Testis (tissue), 2 donors: ENCODE measurements at regions not wholly inside any gene's neighbourhood (a gene's known extent, or its start where the extent isn't known, plus 50 kb on each side); places are given as distances from the start of the nearest gene placed in this dataset.

ENCODE experiments used
- DNase-seq: peaks from one replicate; pipeline ENCODE4 v3.0.0-alpha.2; 2019
- H3K27ac ChIP-seq, 2 donors: fragments of 200-600 bp; sonication (generic); one replicate each; pipeline ENCODE4 v1.5.1; 2019
- H3K27me3 ChIP-seq: fragments of 200-600 bp; sonication (generic); one replicate; pipeline ENCODE4 v1.5.1; 2019
- H3K36me3 ChIP-seq: fragments of 200-600 bp; sonication (generic); one replicate; pipeline ENCODE4 v1.5.1; 2017; ENCODE audit warnings: low read depth; ENCODE audit errors: missing control alignments
- H3K4me1 ChIP-seq: fragments of 200-600 bp; sonication (generic); one replicate; pipeline ENCODE4 v1.5.1; 2019
- H3K4me3 ChIP-seq, 2 donors: fragments of 200-600 bp; sonication (generic); one replicate each; pipeline ENCODE4 v1.5.1; 2017 to 2019
- H3K9me3 ChIP-seq: fragments of 200-600 bp; sonication (generic); one replicate; pipeline ENCODE4 v1.5.1; 2017
- POLR2A ChIP-seq: fragments of 450-650 bp; IDR thresholded peaks from one replicate; pipeline ENCODE4 v1.6.1; 2017; ENCODE audit warnings: antibody characterized with exemption, mild to moderate bottlenecking, moderate library complexity
- WGBS, 2 donors: methylation state at CpG; one replicate each; pipeline ENCODE4 v1.1.5; 2018; 5-methylcytosine and 5-hydroxymethylcytosine counted together
- intact Hi-C: fragments of 100-400 bp; cut with DNase I; formaldehyde crosslinking; loops from one replicate; pipeline ENCODE4 v1.15.1; 2023; ENCODE audit warnings: low total_unique reads
- TF ChIP-seq, protein P1 (sequence below), 3 experiments: fragments of 450-650 bp in 2 of 3; fragments of 200-600 bp in 1 of 3; sonication (generic) in 1 of 3; IDR thresholded peaks; one replicate each; pipeline ENCODE4 v1.5.1; 2016 to 2019; ENCODE audit warnings: antibody characterized with exemption in 3 of 3, mild to moderate bottlenecking in 2 of 3, moderate library complexity in 1 of 3

DNA sequence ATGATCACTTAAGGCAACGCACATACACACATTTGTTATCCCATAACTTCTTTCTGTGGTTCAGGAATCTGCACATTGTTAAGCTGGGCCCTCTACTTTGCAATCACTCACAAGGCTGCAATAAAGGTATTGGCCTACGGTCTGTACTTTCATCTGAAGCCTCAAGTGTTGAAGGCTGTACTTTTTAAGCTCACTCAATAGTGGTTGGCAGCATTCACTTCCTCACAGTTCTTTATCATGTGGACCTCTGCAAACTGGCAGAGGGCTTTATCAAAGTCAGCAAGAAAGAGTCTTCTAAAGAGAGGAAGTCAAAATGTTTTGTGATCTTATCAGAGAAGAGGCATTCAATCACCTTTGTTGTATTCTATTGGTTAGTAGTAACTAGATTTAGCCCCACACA lies 301.4 kb upstream of the EPHA5 start:
- no peak overlapping the region for H3K27ac ChIP-seq
- H3K27me3 ChIP-seq = no peaks in the 10 kb centered on the region
- H3K36me3 ChIP-seq = no peaks in the 10 kb centered on the region
- H3K9me3 ChIP-seq = no peaks in the 10 kb centered on the region
- no peaks in the 10 kb centered on the region for H3K4me1 ChIP-seq
- H3K4me3 ChIP-seq = no peak overlapping the region
- TF ChIP-seq POLR2A = no peak
- TF ChIP-seq, protein P1, sequence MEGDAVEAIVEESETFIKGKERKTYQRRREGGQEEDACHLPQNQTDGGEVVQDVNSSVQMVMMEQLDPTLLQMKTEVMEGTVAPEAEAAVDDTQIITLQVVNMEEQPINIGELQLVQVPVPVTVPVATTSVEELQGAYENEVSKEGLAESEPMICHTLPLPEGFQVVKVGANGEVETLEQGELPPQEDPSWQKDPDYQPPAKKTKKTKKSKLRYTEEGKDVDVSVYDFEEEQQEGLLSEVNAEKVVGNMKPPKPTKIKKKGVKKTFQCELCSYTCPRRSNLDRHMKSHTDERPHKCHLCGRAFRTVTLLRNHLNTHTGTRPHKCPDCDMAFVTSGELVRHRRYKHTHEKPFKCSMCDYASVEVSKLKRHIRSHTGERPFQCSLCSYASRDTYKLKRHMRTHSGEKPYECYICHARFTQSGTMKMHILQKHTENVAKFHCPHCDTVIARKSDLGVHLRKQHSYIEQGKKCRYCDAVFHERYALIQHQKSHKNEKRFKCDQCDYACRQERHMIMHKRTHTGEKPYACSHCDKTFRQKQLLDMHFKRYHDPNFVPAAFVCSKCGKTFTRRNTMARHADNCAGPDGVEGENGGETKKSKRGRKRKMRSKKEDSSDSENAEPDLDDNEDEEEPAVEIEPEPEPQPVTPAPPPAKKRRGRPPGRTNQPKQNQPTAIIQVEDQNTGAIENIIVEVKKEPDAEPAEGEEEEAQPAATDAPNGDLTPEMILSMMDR (IDR thresholded peaks at IDR 0.05) = no peak
- DNase-seq = no peak
- intact Hi-C loops = no loop called here
- 75 to 81% methylated on average over 2 of the region's 2 CpGs for WGBS, 2 donors

DNA sequence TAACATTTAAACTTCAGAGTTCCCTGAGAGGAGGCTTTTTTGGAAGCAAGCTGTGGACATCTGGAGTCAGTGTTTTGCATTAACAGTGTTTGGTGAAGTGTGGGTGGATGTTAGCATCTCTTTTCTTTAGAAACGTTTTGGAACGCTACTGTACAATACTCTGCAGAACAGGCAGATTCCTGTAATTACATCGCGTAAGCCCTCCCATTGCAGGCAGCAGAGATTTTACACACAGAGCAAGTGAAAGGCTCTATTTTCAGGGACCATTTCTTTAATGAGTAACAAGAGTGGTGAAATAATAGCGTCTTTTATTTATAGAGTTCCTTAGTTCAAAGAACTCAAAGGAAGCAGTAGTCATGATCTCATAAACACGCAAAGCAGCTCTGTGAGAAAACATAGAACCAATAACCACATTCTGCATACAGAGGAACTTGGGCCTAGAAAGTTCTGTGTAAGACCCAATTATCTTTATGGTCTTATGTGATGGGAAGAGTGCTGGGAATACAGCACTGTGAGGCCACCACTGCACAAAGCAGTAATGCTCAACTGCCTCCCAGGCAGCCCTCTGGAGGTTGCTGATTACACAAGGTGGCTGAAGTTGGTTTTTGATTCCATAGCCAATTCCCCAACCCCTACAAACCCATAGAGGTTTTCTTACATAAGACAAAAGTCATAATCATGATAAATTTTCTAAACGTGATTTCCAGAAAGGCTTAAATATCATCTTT lies 298.7 kb upstream of the EPHA5 start:
- DNase-seq = no peak
- H3K4me1 ChIP-seq = no peaks in the 10 kb centered on the region
- no peak overlapping the region for H3K4me3 ChIP-seq
- H3K36me3 ChIP-seq = no peaks in the 10 kb centered on the region
- no peaks in the 10 kb centered on the region for H3K27me3 ChIP-seq
- no peak overlapping the region for H3K27ac ChIP-seq
- no peaks in the 10 kb centered on the region for H3K9me3 ChIP-seq
- intact Hi-C loops = no loop called here
- WGBS, 2 donors = 46 to 48% methylated on average over 7 of the region's 7 CpGs
- TF ChIP-seq, protein P1 (IDR thresholded peaks at IDR 0.05) = no peak
- no peak for TF ChIP-seq POLR2A

DNA sequence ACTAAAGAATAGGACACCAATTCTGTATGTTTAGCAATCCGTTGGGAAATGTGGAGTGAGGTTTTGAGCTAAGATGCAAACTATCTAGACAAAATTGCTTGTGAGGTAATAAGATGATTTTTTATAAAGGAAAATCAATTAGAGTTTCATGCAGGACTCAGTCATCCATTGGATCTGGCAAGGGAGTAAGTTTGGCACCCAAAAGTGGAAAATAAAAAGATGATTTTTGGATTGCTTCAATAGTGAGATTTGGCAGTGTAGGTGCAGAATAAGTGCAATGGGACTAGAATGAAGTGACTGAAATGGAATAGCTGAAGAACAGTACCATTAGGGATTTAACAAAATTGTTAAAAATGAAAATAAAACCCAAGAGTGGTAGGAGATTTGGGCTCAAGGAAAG lies 290.5 kb upstream of the EPHA5 start:
- DNase-seq = no peak
- Histone ChIP-seq H3K27me3 (no peaks in the 10 kb centered on the region), H3K4me1 (no peaks in the 10 kb centered on the region), H3K36me3 (no peaks in the 10 kb centered on the region), H3K9me3 (no peaks in the 10 kb centered on the region), H3K4me3 (no peak overlapping the region), H3K27ac (no peak overlapping the region)
- no peak for TF ChIP-seq POLR2A
- TF ChIP-seq, protein P1 (IDR thresholded peaks at IDR 0.05) = no peak
- intact Hi-C loops = no loop called here
- WGBS, 2 donors = 64 to 73% methylated on average over 1 of the region's 1 CpG

DNA sequence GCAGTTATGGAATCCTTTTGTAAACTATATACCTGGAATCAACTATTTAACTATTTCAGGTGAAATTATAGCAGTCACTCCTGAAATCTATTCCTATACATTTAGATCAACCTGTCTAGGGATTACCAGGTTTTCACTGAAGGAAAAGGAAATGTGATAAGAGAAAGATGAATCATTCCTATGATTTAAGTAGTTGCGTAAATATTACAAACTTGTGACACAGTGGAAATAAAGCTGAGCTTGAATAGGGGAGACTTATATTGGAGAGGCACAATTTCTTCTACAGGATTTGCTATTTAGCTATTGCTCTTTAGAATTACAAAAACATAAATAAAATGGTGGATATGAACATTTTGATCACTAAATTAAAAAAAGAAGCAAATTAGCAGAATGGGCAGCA lies 284.1 kb upstream of the EPHA5 start:
- Histone ChIP-seq H3K27ac (no peak overlapping the region), H3K27me3 (no peaks in the 10 kb centered on the region), H3K4me1 (no peaks in the 10 kb centered on the region), H3K9me3 (no peaks in the 10 kb centered on the region), H3K4me3 (no peak overlapping the region), H3K36me3 (no peaks in the 10 kb centered on the region)
- DNase-seq = no peak
- TF ChIP-seq, protein P1 (IDR thresholded peaks at IDR 0.05) = no peak
- no peak for TF ChIP-seq POLR2A
- intact Hi-C loops = no loop called here
- WGBS, 2 donors = 97 to 100% methylated on average over 1 of the region's 1 CpG

DNA sequence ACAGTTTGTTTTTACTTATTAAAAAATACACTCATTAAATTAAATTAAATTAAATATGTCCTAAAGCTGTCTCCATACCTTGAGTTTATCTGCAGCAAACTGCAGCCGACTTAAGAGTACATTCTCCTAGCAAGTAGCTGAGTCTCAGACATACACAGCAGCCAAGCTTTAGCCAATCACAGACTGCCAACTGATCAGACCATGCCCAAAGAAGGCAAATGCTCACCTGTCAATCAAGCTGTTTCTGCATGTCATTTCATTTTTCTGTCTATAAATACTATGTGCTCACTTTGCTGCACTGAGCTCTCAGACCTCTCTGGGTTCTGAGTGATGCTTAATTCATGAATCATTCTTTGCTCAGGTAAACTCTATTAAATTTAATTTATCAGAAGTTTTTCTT lies 280.9 kb upstream of the EPHA5 start:
- no peak overlapping the region for H3K27ac ChIP-seq
- no peaks in the 10 kb centered on the region for H3K4me1 ChIP-seq
- no peaks in the 10 kb centered on the region for H3K36me3 ChIP-seq
- intact Hi-C loops = no loop called here
- H3K27me3 ChIP-seq = no peaks in the 10 kb centered on the region
- 88 to 94% methylated on average over 1 of the region's 1 CpG for WGBS, 2 donors
- no peaks in the 10 kb centered on the region for H3K9me3 ChIP-seq
- TF ChIP-seq, protein P1 (IDR thresholded peaks at IDR 0.05) = no peak
- no peak for TF ChIP-seq POLR2A
- H3K4me3 ChIP-seq = no peak overlapping the region
- DNase-seq = no peak
